ENCODE measurements at regions not wholly inside any gene's neighbourhood (a gene's known extent, or its start where the extent isn't known, plus 50 kb on each side); places are given as distances from the start of the nearest gene placed in this dataset.

DNA sequence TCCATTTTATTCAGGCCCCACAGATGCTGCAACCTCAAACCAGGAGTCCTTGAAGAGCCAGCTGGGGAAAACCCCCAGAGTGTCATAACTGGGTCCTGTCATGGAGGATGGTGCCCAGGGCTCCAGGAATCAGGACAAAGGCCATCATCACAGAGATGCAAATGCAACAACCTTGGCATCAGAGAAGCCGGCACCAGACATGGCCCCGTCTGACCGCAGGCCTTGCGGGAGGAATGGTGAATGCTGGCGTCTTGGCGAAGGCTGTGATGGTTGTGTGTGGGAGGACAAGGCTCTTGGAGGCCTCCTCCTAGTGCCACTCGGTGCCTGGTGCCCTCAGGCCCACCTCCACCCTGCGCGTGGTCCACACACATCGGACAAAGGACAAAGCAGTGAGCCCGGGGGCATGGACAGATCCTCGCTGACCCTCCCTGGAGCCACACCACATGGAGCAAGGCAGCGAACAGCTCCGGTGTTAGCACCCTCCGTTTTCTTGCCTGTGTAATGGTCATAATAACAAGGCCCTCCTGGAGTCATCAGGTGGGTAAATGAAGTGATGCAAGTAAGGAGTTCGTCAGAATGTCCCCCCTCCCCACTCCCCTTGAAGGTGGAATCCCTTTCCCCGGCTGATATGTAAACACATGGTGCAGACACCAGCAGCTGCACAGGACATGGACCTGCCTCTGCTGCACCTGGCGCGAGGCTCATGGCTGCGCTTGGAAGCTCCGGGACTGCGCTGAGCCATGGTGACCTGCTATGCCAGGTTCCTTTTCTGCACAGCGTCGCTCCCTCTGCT lies 380.7 kb downstream of the IRX2 start:
- TF ChIP-seq CTCF (IDR thresholded peaks at IDR 0.05) (no peak), POLR2A (IDR thresholded peaks at IDR 0.05) (no peak)

Measured in lower leg skin (tissue), 3 donors.